Erythroblast (primary cell): ENCODE measurements at regions not wholly inside any gene's neighbourhood (a gene's known extent, or its start where the extent isn't known, plus 50 kb on each side); places are given as distances from the start of the nearest gene placed in this dataset.

Source experiments
- GATA1 ChIP-seq: IDR thresholded peaks from 2 replicates; pipeline ENCODE4 v1.6.1; 2011; ENCODE audit warnings: low read depth, mild to moderate bottlenecking, control low read depth, low read length, moderate library complexity
- POLR2A ChIP-seq: IDR thresholded peaks from 2 replicates; pipeline ENCODE4 v1.6.1; 2011; ENCODE audit warnings: mild to moderate bottlenecking, low read length

DNA sequence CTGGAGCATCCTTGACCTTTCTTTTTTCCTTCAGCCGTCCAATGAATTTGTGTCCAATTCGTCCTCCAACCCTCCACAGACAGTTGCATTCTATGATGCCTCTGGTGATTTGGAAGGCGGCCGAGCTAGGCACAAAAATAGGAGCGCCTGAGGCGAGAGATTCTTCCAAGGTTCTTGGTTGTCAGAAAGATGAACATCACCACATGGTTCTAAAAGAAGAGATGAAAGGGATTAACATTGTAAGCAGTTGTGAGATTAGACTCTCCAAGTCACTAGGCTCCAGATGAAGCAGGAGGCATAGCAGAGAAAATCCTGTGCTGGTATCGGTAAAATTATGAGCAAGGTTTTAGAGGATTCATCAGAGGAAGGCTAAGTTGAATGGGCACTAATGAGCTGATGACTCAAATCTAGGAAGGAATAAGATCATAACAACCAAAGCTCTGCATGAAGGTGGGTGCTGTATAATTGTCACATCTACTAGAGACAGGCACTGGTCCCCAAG, 75.4 kb upstream of the MAP4K3 start:
- no peak for TF ChIP-seq POLR2A
- no peak for TF ChIP-seq GATA1
